ENCODE measurements at regions not wholly inside any gene's neighbourhood (a gene's known extent, or its start where the extent isn't known, plus 50 kb on each side); places are given as distances from the start of the nearest gene placed in this dataset.

DNA sequence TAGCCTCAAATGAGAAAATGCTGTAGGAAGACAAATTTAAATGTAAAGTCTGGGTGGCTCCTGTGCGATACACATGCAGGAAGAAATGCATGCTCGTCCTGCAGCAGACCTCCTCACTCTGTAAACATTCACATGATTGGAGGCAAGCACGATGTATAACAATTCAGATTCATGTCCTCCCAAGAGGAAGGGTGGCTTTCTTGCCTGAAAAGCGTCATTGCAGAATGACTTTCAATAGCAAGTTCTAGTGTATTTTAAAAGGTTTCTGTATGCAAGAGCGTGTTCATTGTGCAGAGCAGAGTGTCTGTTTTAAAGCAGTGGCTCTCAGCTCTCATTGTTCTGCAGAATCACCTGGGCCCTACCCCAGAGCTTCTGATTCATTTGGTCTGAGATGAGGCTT is 170.3 kb upstream of the CELF2 start:
- H3K27me3 ChIP-seq (ENCODE audit: control insufficient read depth in 4 of 4, insufficient read depth in 4 of 4, low read length in 3 of 4): no peaks in the 10 kb centered on the region
- H3K27ac ChIP-seq (ENCODE audit: low read depth in 1 of 2, low read length in 2 of 2): no peak overlapping the region
- no peak overlapping the region for H3K4me3 ChIP-seq (ENCODE audit: low read depth in 1 of 3, low read length in 3 of 3)
- DNase-seq (ENCODE audit: low spot score): no peak
- H3K9ac ChIP-seq (ENCODE audit: low read depth in 1 of 2, low read length in 2 of 2): no peak overlapping the region
- peaks cover 0 to 4% (median under 1%) of the 10 kb centered on the region in 4 donors for H3K9me3 ChIP-seq (ENCODE audit: control insufficient read depth in 4 of 4, low read length in 3 of 4)
- H3K36me3 ChIP-seq (ENCODE audit: control insufficient read depth in 4 of 4, insufficient read depth in 3 of 4, low read depth in 1 of 4, low read length in 3 of 4): no peaks in the 10 kb centered on the region
- TF ChIP-seq JUND (IDR thresholded peaks at IDR 0.05): no peak
- no peak for TF ChIP-seq FOXA2 (IDR thresholded peaks at IDR 0.05)
- no peak for TF ChIP-seq ZBTB33 (IDR thresholded peaks at IDR 0.05)
- no peak for TF ChIP-seq YY1 (IDR thresholded peaks at IDR 0.05)
- TF ChIP-seq HNF4G (IDR thresholded peaks at IDR 0.05): no peak
- no peak for TF ChIP-seq TAF1 (conservative IDR thresholded peaks at IDR 0.05)
- no peak for TF ChIP-seq FOXA1 (IDR thresholded peaks at IDR 0.05)
- TF ChIP-seq, protein P1, sequence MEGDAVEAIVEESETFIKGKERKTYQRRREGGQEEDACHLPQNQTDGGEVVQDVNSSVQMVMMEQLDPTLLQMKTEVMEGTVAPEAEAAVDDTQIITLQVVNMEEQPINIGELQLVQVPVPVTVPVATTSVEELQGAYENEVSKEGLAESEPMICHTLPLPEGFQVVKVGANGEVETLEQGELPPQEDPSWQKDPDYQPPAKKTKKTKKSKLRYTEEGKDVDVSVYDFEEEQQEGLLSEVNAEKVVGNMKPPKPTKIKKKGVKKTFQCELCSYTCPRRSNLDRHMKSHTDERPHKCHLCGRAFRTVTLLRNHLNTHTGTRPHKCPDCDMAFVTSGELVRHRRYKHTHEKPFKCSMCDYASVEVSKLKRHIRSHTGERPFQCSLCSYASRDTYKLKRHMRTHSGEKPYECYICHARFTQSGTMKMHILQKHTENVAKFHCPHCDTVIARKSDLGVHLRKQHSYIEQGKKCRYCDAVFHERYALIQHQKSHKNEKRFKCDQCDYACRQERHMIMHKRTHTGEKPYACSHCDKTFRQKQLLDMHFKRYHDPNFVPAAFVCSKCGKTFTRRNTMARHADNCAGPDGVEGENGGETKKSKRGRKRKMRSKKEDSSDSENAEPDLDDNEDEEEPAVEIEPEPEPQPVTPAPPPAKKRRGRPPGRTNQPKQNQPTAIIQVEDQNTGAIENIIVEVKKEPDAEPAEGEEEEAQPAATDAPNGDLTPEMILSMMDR (IDR thresholded peaks at IDR 0.05; ENCODE audit: low read depth, low read length, missing input control): no peak
- no peak for TF ChIP-seq SP1 (IDR thresholded peaks at IDR 0.05)
- no peaks in the 10 kb centered on the region for H3K4me1 ChIP-seq (ENCODE audit: control insufficient read depth in 4 of 4, insufficient read depth in 4 of 4, low read length in 3 of 4)
- 51% methylated on average over 5 of the region's 5 CpGs for WGBS

DNA sequence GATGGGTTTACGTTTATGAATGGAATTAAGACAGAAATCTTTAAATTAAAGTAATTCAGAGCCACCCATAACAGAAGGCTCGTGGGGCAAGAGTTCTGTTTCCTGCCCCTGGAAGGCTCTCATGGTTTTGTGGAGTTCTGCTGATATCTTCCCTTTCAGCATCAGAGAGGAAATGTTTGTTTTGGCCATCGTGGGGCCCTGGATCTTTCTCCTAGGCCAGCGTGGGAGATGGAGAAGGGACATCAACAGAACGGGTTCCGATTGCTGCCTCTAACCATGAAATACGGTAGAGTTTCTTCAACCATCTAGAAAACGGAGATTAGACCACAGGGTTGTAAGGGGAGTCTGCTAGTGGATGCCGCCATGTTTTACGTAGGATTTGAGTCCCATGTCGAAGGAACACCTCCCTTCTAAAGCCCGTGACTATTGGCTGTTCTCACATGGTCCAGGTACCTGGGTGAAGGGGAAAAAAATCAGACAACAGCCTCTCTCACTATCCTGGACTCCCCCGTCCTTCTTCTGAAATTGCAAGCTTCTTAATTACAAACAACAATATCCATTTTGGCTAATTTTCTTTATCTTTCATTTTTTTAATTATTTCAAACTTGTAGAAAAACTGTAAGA is 169.1 kb upstream of the CELF2 start:
- Histone ChIP-seq H3K27me3 (ENCODE audit: control insufficient read depth in 4 of 4, insufficient read depth in 4 of 4, low read length in 3 of 4) (no peaks in the 10 kb centered on the region), H3K4me1 (ENCODE audit: control insufficient read depth in 4 of 4, insufficient read depth in 4 of 4, low read length in 3 of 4) (no peaks in the 10 kb centered on the region), H3K9ac (ENCODE audit: low read depth in 1 of 2, low read length in 2 of 2) (no peak overlapping the region), H3K27ac (ENCODE audit: low read depth in 1 of 2, low read length in 2 of 2) (no peak overlapping the region), H3K36me3 (ENCODE audit: control insufficient read depth in 4 of 4, insufficient read depth in 3 of 4, low read depth in 1 of 4, low read length in 3 of 4) (no peaks in the 10 kb centered on the region), H3K4me3 (ENCODE audit: low read depth in 1 of 3, low read length in 3 of 3) (no peak overlapping the region), H3K9me3 (ENCODE audit: control insufficient read depth in 4 of 4, low read length in 3 of 4) (peaks cover 0 to 4% (median under 1%) of the 10 kb centered on the region in 4 donors)
- DNase-seq (ENCODE audit: low spot score): no peak
- TF ChIP-seq HNF4G (IDR thresholded peaks at IDR 0.05) (no peak), NR2F2 (IDR thresholded peaks at IDR 0.05) (no peak), HNF4A (conservative IDR thresholded peaks at IDR 0.05) (no peak), RXRA (IDR thresholded peaks at IDR 0.05) (no peak), YY1 (IDR thresholded peaks at IDR 0.05) (no peak), EGR1 (IDR thresholded peaks at IDR 0.05; ENCODE audit: low read depth in 2 of 2) (no peak), GABPA (IDR thresholded peaks at IDR 0.05 in 1 of 2, conservative IDR thresholded peaks at IDR 0.05 in 1 of 2) (no peak), RAD21 (IDR thresholded peaks at IDR 0.05) (no peak), ATF3 (IDR thresholded peaks at IDR 0.05) (no peak)
- TF ChIP-seq, protein P1 (IDR thresholded peaks at IDR 0.05; ENCODE audit: low read depth, low read length, missing input control): no peak
- TF ChIP-seq, protein P2, sequence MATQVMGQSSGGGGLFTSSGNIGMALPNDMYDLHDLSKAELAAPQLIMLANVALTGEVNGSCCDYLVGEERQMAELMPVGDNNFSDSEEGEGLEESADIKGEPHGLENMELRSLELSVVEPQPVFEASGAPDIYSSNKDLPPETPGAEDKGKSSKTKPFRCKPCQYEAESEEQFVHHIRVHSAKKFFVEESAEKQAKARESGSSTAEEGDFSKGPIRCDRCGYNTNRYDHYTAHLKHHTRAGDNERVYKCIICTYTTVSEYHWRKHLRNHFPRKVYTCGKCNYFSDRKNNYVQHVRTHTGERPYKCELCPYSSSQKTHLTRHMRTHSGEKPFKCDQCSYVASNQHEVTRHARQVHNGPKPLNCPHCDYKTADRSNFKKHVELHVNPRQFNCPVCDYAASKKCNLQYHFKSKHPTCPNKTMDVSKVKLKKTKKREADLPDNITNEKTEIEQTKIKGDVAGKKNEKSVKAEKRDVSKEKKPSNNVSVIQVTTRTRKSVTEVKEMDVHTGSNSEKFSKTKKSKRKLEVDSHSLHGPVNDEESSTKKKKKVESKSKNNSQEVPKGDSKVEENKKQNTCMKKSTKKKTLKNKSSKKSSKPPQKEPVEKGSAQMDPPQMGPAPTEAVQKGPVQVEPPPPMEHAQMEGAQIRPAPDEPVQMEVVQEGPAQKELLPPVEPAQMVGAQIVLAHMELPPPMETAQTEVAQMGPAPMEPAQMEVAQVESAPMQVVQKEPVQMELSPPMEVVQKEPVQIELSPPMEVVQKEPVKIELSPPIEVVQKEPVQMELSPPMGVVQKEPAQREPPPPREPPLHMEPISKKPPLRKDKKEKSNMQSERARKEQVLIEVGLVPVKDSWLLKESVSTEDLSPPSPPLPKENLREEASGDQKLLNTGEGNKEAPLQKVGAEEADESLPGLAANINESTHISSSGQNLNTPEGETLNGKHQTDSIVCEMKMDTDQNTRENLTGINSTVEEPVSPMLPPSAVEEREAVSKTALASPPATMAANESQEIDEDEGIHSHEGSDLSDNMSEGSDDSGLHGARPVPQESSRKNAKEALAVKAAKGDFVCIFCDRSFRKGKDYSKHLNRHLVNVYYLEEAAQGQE (IDR thresholded peaks at IDR 0.05): no peak
- WGBS: 75% methylated on average over 13 of the region's 13 CpGs
